Amygdala (tissue), 56 donors: ENCODE measurements at regions not wholly inside any gene's neighbourhood (a gene's known extent, or its start where the extent isn't known, plus 50 kb on each side); places are given as distances from the start of the nearest gene placed in this dataset.

ENCODE experiments used
- DNase-seq, 56 donors: peaks; one replicate each; lab custom pipeline; 2025; lab: John Stamatoyannopoulos, UW

DNA sequence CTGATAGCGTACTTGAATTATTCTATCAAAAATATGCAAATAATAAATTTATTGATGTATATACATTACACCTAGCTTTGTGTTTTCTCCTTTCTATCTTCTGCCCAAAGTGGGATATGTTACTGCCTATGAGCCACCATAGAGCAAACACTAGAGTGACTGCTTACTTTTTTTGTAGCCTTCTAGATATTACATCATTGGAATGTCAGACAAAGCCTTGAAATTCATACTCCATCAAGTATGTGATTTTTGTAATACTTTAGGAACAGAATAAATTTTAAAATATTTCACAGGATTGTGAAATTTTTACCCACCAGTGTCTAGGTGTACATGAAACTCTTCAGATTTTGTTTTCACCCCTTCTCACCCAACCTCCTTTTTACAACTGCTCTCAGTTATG is 787.6 kb downstream of the USP25 start:
- DNase-seq, result no peak

DNA sequence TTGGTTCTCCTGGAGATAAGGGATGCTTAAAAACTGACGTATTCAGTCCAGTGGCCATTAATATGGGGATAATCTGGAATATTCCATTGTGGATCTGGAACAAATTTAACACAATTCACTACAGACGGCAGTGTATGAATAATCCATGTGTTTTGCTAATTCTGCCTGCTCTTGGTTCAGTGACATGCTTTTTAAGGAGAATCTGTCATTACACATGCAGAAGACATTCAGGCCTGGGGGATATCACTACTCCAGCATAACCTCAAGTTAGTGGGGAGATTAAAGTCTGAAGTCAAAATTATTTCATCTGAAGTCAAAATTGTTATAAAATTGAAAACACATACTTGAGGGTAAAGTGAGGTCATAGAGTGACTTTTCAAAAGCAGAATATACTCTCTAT is 789.3 kb downstream of the USP25 start:
- DNase-seq, result no peak

DNA sequence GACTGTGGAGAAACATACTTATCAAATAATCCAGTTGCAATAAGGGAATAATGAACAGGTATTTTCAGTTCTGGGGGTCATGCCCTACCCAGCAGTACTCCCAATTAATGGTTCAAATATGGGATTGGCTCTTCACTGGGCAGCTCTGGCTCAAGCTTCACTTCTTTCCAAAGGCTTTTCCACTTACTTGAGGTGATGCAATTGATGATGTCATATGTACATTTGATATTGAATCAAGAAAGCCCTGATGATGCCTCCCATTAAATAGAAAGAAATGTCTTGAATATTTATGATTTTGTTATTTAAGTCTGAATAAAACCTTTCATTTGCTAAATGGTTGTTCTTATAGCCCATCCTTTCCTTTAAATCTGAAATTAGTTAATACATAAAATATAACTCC is 789.9 kb downstream of the USP25 start:
- DNase-seq, result no peak

DNA sequence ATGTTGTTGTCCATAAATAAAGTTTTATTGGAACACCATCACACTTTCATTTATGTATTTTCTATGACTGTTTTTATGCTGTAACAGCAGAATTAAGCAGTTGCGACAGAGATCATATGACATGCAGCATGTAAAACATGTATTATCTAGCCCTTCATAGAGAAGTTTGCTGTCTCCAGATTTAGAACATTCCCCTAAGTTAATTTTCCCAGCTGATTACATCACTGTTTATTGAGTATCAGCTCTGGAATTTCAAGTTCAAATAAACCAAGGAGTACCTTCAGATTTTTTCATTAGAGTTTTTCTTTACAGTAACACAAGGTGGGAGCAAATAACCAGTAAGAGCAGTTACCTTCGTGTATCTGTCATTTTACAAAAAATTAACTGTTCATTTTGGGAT is 792.8 kb downstream of the USP25 start:
- no peak for DNase-seq

DNA sequence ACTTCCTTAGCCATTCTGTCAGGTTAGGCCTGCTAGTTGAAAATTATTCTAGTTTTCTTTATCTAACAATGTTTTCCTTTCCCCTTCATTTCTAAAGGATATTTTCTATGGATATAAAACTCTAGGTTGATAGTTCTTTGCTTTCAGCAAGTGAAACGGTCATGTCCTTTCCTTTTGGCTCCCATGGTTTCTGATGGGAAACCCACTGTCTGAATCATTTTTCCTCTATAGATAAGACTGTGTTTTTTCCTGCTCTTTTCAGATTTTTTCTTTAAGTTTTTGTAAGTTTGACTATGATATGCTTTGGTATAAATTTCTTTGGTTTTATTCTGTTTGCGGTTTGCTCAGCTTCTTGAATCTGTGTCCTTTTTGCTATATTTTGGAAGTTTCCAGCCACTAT is 800.9 kb downstream of the USP25 start:
- no peak for DNase-seq

DNA sequence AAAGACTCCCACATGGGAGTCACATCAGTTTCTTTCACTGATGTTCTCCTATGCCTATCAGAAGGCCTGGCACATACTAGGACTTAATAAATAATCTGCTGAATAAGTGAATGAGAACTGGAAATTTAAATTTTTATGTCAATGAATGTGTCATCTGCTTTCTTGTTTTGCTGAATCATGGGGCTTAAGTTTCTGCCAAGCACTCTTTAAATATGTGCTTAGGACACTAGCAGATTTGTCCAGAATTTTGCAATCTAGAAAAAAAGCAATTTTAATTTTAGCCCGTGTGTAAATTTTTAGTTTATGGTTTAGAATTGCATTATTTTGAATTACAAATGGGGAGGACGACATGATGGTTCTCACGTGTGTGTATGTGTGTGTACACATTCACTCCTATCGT is 803.1 kb downstream of the USP25 start:
- no peak for DNase-seq

DNA sequence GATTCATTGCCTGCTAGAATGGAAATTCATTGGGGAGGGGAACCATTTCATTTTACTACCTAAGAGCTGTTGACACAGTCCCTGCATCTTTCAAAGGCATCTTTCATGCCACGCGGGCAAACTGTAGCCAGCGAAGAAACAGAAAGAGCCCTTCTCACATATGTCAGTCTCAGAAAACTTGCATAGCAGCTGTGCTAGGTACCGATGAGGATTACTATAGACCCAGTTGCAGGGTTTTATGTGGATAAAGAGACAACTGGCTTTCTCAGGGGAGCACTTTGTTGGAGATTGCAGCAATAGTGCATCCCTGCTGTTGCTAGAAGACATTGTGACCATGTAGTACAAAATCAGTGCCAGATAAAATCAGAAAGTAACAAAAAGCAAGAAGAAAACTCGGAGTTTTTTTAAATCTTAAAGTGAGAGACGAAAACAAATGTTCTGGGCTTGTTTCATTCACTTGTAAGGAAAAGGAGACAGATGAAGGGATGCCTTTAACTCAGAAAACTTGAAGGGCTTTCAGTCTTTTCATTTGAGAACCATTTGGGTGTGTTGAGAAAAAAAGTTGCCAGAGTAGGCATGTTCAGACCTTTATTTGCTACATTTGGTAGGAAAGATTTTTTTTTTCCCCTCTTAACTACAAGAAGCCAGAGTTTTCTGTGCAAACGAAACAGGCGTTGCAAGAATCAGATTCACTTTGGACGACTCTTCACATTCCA is 804.1 kb downstream of the USP25 start:
- DNase-seq, result peak in 25 of 56 donors; percentile 2 to 46 (median 22)

DNA sequence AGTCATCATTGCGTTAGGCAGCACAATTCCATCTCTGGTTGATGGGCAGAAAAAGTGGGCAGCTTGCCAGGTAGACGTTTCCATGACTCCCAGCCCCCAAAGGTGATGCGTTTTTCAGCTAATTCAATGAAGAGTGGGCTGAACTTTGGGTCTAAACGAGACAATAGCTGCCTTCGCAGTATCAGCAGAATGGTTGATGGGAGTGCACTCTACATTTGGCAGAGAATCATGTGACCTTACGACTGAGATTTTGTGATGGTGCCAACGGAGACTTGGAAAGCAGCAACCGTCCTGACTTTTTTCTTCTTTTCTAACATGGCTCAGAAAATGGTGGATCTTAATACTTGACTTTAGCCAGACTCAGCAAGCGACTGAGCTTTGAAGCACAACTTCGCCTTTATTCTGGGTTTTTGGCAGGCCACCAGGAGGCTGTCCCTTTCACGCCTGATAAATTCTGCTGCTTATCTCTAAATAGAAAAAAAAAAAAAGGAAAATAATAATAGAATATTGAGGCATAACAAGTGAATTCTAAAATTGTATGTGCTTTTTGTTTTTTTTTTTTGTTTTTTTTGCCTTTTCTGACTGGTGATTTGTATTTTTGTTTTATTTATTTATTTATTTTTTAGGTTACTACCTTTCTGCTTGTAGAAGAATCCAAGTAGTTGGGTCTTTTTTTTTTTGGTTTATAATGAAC is 804.8 kb downstream of the USP25 start:
- DNase-seq, result peak; percentile 6 to 87 (median 56)

DNA sequence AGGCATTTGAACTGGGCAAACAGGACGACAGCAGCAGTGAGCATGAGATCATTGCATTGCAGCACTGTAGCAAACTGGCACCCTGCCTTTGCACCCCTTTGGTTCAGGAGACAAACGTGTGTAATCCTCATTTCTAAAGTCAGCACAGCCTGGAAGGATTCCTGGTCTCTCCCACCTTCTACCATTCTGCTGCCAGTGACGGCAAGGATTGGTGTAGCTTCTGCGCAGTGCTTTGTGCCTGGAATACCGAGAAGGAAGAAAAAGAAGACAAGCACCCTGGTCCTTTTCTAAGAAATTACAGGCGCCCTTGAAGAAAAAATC is 805.3 kb downstream of the USP25 start:
- peak in 52 of 56 donors; percentile 14 to 84 (median 62) for DNase-seq

DNA sequence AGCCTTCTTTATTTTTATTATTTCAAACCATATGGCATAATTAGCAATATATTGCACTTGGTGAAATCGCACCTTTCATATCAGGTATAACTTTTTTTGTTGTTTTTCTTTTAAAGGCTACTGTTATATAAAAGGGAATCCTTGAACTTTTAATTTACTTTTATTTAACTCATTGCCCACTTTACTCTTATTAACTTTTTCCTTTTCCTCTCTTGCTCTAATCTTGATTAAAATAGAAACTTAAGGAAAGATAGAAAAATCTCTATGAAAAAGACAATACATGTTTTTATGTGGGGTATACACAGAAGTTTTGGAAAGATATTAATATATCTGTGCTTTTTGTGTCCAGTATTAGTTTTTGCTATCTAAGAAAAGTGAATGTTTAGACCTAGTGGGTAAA is 805.8 kb downstream of the USP25 start:
- DNase-seq, result no peak

DNA sequence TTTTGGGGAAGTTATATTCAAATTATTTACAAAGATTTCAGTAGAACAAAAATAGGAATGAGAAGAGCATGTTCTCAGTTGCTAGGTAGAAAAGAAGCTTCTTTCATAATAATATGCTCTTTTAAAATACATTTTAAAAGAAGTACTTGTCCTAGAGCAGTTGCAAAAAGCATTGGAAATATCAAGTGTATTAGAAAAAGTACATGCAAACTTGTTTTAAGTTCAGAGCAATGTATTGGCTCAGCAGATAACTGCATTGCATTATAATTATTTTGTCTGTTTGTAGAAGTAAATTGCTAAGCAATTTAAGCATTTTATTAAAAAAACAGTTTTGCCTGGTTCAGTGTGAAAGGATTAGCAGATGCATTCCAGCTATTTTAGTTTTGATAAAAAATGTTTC is 806.4 kb downstream of the USP25 start:
- DNase-seq, result no peak

DNA sequence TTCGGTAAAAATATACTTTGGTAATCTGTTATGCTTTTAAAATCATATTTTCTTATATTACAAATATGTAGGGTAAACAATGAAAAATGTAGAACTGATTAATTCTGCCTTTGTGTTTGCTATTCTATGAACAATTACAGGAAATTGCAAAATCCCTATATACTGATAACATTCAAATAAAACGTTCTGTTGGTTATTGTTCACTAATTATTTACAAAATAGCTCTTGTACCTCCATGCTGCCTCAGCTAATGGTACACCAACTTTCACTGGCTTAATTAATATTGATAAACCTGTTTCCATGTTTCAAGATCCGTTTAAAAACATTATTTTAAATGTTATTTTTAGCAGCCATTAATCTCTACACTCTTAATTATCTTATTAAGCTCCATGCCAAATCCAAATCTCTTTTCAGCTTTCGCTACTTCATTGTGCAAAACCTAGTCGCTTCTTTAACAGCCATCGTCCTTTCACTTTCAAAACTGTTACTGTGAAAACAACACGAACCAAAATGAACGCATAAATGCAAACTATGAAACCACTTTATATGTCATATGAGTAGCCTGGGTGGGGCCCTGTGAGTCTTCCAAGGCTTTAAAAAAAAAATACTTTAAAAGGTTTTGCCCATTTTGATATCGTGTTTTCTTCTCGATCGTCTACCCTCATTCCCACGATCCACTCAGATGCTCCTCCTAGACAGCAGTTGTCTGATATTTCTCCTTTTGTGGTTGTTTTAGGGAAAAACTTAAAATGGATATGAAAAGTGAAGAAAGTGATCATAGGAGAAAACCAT is 807.1 kb downstream of the USP25 start:
- DNase-seq, result peak in 2 of 56 donors; percentile 3

DNA sequence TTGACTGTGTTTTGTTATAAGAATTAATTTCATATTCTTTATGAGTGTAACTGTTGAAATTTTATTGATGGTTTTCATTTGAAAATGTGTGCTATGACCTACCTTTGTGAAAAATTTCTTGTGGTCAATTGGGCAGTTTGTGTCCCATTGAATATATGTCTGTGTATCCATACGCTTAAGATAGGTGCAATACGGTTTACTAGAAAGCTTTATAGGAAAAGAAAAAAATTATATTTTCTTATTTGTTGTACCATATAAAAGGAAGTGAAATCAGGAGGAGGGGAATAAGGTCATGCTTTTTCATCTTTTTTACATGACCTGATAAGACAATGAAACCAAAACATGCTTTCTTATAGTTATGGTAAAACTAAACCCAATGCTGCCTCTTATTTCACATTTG is 807.7 kb downstream of the USP25 start:
- DNase-seq, result no peak

DNA sequence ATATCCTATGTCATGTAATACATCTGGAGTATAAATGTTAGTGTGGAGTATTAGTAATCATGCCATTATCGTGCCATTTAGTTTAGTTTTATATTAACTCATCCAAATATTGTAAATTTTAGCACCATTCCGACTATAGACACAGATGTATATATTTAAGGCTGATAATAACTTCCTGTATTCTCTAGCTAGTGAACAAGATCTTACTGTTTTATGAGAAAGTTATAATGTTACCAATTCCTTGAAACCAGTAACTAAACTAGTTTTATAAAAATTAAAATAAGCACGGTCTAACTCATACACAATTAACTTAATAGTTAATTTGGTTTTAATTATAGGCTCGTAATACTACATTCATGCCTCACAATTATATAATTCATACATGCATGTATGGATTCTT is 808.6 kb downstream of the USP25 start:
- DNase-seq, result no peak

DNA sequence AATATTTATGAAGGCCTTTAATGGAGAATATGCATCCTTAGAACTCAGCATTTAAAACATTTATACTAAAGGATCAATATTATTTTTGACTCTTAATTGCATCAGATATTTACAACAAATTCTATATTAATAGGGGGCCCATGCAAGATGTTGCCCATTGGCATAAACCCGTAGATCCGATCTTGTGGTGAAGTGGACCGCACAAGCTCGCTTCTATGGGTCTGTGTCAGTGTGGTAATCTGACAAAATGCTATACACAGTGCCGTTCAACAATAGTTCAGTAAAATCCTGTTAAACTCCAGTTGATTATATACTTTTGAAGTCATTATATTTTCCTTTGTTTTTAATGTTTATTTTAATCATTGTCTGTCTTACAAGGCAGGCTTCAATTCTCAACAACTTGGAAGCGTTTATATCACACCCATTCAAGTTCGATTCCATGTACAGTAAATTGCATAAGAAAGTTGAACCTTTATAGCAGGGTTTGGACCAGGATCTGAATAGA is 809.2 kb downstream of the USP25 start:
- no peak for DNase-seq

DNA sequence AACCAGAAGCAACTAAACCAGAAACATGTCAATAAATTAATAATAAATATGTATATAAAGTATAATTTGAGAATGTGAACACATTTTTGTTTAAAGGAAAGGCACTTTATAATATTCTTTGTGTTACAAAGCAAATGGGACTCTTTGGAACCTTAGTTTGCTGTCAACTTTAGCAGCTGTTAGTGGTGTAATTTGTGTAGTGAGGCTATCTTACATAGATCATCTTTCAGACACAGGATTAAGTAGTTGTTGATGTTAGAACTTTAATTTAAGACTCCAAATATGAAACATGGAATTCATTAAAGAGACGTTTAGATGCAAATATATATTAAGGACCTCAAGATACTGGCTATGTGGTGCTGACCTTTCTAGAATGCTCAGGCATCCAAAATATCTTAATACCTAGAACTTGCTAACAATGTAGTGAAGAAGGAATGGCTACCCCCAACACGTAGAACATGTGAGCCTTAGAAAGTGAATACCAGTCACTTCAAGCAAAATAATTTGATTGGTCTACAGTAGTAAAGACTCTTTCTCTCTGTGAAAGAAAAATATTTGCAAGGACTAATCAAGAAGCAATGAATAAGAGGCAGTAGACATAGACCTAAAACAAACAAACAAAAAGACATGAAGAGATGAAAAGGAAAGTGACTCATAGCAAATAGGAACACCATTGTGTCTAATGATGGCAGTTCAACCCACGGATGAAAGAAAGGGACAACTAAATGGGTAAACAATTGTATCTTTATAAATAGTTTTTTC is 811.4 kb downstream of the USP25 start:
- DNase-seq, result no peak

DNA sequence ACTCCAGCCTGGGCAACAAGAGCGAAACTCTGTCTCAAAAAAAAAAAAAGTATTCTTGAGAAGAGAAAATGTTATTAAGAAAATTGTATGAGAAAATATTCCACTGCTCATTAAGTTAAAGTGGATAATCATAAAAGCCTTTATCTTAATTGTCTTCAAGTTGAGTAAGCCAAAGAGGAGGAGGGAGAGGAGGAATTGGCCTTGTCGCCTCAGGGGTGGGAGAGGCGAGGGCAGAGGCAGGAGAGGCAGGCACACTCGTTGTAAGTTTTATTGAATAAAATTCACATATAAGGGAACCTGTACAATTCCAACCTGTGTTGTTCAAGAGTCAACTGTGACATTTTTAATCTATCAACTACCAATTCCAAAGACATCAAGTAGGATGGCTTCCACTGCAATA is 820.3 kb downstream of the USP25 start:
- no peak for DNase-seq

DNA sequence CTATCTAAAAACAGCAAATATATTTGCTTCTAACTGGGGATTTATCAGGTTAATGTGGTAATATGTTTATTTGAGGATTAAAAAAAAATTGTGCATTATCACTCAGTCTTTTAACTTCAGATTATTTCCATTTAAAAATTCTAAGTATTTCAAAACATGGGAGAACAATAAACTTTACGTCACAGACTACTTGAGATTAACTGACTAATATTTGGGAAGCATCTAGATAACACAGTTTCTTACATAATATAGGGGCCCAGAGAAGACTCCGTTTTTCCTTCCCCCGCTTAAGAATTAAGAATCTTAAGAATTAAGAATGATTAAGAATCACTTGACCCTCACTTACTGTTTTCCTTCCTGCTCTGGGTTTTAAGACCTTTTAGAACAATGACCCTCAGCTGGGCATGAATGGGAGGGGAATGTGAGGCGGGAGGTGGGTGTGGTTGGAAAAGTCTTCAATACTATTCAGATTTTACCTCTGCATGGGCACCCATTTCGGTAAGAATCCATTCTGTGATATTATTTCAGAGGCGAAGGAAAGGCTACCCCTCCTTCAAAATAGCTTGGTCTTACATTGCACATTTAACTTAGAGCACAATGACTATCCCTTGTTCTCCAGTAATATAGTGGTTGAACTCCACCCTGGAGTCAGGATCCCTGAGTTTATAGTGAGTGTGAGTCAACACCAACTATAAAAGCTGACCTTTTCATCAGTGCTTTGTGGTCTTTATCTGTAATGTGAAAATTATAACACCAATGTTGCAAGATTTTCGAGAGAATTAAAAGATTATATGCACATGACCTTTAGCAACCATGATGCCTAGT is 821.3 kb downstream of the USP25 start:
- DNase-seq, result no peak

DNA sequence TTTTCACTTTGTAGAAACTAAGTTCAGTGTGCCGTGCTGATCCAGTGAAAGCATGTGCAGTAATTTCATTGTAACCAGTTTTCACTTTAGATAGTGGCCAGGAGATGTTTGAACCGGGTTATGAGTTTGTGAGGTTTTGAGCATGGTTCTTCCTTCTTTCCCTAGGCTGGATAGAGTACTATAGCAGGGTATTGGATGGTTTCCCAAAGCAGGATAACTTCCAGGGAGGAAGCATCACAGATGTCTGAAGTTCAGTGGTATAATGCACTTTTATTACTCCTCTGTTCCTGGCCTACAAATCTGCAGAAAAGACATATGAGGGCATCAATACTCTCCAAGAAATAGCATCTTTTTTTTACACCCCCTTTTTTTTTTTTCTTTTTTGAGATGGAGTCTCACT is 823.1 kb downstream of the USP25 start:
- DNase-seq, result no peak

DNA sequence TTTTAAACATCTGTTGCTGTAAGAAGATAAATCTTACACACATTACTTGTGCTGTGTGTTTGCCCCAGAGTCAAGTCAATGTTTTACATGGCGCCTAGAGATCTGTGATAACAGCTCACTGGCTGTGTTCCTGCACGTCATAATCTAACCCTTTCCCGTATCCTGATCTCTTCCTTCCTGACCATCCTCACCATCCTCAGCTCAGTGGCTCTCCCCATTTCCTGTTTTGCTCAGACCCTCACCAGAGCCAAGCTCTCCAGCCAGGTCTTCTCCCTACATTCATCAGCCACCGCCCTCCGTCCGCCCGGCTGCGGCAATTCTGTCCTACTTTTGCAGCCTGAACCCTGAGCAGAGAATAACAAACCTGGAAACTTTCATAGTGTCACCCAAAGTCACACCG is 824.7 kb downstream of the USP25 start:
- no peak for DNase-seq
